ENCODE measurements at regions not wholly inside any gene's neighbourhood (a gene's known extent, or its start where the extent isn't known, plus 50 kb on each side); places are given as distances from the start of the nearest gene placed in this dataset.

DNA sequence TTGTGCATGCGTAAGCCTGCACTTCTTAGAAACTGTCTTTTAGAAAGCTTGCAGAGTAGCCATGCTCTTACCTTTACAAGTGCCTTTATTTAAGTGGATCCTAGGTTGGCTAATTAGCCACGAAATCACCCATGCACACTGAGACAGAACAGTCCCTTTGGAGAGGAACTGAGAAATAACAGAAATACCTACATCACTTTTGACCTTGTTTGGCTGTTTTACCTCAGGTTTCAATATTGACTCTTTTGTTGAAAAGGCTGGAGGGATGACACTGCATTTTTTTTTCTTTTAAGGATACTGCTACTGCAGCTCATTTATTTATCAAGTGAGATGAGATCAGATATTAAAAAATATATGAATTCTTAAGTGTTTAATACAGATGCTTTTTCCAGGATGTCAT is 155.6 kb upstream of the GOLIM4 start:
- Histone ChIP-seq H3K27me3 (ENCODE audit: insufficient read depth, low read length) (no peaks in the 10 kb centered on the region), H3K4me3 (ENCODE audit: low read depth, low read length, poor library complexity, severe bottlenecking) (no peak overlapping the region), H3K36me3 (ENCODE audit: insufficient read depth, low read length) (no peaks in the 10 kb centered on the region), H3K27ac (ENCODE audit: low read depth, low read length, poor library complexity, severe bottlenecking) (no peak overlapping the region), H3K9ac (ENCODE audit: low read length) (no peak overlapping the region), H3K9me3 (ENCODE audit: low read length) (0 out of 2 replicates have a peak, but pooled peaks cover 4% of the 10 kb centered on the region), H3F3A (ENCODE audit: insufficient read depth, low read length) (no peaks in the 10 kb centered on the region), H3K4me2 (ENCODE audit: low read length) (no peak overlapping the region), H3K4me1 (ENCODE audit: insufficient read depth, low read length, severe bottlenecking) (no peaks in the 10 kb centered on the region), H3K9me2 (ENCODE audit: low read depth, low read length) (no peaks in the 10 kb centered on the region), H4K20me1 (ENCODE audit: insufficient read depth, low read length) (no peaks in the 10 kb centered on the region), H2AFZ (ENCODE audit: low read length) (no peak overlapping the region), H3K79me2 (ENCODE audit: insufficient read depth, low read length) (no peaks in the 10 kb centered on the region)
- TF ChIP-seq EZH2 (IDR thresholded peaks at IDR 0.05; ENCODE audit: borderline replicate concordance, low read length), result no peak
- TF ChIP-seq, protein P1, sequence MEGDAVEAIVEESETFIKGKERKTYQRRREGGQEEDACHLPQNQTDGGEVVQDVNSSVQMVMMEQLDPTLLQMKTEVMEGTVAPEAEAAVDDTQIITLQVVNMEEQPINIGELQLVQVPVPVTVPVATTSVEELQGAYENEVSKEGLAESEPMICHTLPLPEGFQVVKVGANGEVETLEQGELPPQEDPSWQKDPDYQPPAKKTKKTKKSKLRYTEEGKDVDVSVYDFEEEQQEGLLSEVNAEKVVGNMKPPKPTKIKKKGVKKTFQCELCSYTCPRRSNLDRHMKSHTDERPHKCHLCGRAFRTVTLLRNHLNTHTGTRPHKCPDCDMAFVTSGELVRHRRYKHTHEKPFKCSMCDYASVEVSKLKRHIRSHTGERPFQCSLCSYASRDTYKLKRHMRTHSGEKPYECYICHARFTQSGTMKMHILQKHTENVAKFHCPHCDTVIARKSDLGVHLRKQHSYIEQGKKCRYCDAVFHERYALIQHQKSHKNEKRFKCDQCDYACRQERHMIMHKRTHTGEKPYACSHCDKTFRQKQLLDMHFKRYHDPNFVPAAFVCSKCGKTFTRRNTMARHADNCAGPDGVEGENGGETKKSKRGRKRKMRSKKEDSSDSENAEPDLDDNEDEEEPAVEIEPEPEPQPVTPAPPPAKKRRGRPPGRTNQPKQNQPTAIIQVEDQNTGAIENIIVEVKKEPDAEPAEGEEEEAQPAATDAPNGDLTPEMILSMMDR (IDR thresholded peaks at IDR 0.05; ENCODE audit: low read length), result no peak

DNA sequence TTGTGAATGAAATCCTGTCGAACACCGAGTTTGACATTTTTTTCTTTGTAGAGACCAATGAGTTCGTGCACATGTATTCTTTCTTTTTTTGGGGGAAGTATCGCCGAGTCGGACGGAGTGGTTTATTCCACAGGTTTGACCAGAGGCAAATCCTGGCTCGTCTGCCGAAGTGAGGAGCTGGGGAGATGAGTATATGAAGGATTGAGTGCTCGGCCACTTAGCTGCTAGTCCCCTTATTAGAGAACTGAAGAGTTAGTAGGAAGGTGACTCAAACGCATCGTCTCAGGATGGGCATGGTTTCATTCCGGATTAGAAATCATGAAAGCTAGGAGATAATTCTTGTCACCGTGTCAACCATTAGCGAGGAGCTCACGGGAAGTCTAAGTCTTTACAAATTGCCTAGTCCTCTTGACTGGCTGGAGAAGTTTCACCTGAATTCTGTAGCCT is 154.7 kb upstream of the GOLIM4 start:
- Histone ChIP-seq H4K20me1 (ENCODE audit: insufficient read depth, low read length) (no peaks in the 10 kb centered on the region), H3K27me3 (ENCODE audit: insufficient read depth, low read length) (no peaks in the 10 kb centered on the region), H3K4me3 (ENCODE audit: low read depth, low read length, poor library complexity, severe bottlenecking) (no peak overlapping the region), H3K4me1 (ENCODE audit: insufficient read depth, low read length, severe bottlenecking) (no peaks in the 10 kb centered on the region), H3K4me2 (ENCODE audit: low read length) (no peak overlapping the region), H3K9ac (ENCODE audit: low read length) (no peak overlapping the region), H3F3A (ENCODE audit: insufficient read depth, low read length) (no peaks in the 10 kb centered on the region), H2AFZ (ENCODE audit: low read length) (no peak overlapping the region), H3K36me3 (ENCODE audit: insufficient read depth, low read length) (no peaks in the 10 kb centered on the region), H3K9me3 (ENCODE audit: low read length) (no peaks in the 10 kb centered on the region), H3K79me2 (ENCODE audit: insufficient read depth, low read length) (no peaks in the 10 kb centered on the region), H3K27ac (ENCODE audit: low read depth, low read length, poor library complexity, severe bottlenecking) (no peak overlapping the region), H3K9me2 (ENCODE audit: low read depth, low read length) (no peaks in the 10 kb centered on the region)
- no peak for TF ChIP-seq EZH2 (IDR thresholded peaks at IDR 0.05; ENCODE audit: borderline replicate concordance, low read length)
- TF ChIP-seq, protein P1 (IDR thresholded peaks at IDR 0.05; ENCODE audit: low read length), result no peak

DNA sequence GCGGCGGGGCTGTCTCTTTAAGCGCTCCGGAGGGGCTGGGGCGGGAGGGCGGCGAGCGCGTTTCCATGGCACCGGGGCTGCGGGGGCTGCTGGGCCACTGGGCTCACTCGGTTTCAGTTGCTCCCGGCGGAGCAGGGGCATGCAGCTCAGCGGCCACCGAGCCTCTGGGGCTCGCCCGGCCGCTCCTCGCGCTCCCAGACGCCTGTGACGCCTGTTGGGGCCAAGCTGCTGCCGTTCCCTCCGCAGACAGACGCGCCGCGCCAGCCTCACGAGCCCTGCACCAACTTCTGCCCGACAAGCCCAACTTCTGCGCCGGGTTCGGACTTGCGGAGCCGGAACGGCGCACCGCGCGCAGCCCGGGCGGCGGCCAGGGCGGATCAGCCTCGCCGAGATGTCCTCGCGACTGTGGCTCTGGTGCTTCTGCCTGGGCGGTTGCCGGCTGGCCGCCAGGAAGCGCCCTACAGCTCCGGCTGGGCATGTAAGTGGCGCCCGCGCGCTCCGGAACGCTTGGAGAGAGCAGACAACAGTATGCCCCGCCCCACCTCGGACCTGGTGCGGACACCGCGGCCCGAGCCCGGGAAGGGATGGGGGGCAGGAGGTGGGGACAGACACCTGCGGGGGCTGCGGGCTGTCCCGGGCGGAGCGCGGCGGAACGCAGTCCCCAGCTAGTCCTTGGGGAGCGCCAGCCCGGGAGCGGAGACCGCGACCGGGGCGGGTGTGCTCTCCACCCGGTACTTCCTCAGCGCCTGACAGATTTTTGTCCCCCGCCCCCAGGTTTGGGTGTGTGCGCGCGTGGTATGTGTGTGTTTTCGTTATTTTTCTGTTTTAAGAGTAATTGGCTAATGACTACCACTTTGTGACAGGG is 154.1 kb upstream of the GOLIM4 start:
- H2AFZ ChIP-seq (ENCODE audit: low read length), result no peak overlapping the region
- TF ChIP-seq, protein P1 (IDR thresholded peaks at IDR 0.05; ENCODE audit: low read length), result no peak
- TF ChIP-seq EZH2 (IDR thresholded peaks at IDR 0.05; ENCODE audit: borderline replicate concordance, low read length), result no peak

More for the DNA sequence above, 154.1 kb upstream of the GOLIM4 start:
- no peaks in the 10 kb centered on the region for H3K9me2 ChIP-seq (ENCODE audit: low read depth, low read length)
- no peaks in the 10 kb centered on the region for H3F3A ChIP-seq (ENCODE audit: insufficient read depth, low read length)
- H3K9ac ChIP-seq (ENCODE audit: low read length), result no peak overlapping the region
- H3K36me3 ChIP-seq (ENCODE audit: insufficient read depth, low read length), result no peaks in the 10 kb centered on the region
- H3K4me1 ChIP-seq (ENCODE audit: insufficient read depth, low read length, severe bottlenecking), result no peaks in the 10 kb centered on the region
- H3K79me2 ChIP-seq (ENCODE audit: insufficient read depth, low read length), result no peaks in the 10 kb centered on the region
- no peak overlapping the region for H3K4me2 ChIP-seq (ENCODE audit: low read length)
- H3K9me3 ChIP-seq (ENCODE audit: low read length), result no peaks in the 10 kb centered on the region
- no peaks in the 10 kb centered on the region for H3K27me3 ChIP-seq (ENCODE audit: insufficient read depth, low read length)
- no peak overlapping the region for H3K4me3 ChIP-seq (ENCODE audit: low read depth, low read length, poor library complexity, severe bottlenecking)
- no peak overlapping the region for H3K27ac ChIP-seq (ENCODE audit: low read depth, low read length, poor library complexity, severe bottlenecking)
- H4K20me1 ChIP-seq (ENCODE audit: insufficient read depth, low read length), result no peaks in the 10 kb centered on the region
